CD4-positive, alpha-beta memory T cell (primary cell): ENCODE measurements at regions not wholly inside any gene's neighbourhood (a gene's known extent, or its start where the extent isn't known, plus 50 kb on each side); places are given as distances from the start of the nearest gene placed in this dataset.

Experiments
- CTCF ChIA-PET: fragments of 350-600 bp; sonication (Branson Sonifier 250); formaldehyde crosslinking; loops from one replicate; lab custom pipeline; 2021; ENCODE audit warnings: inconsistent platforms; ENCODE audit not compliant: partially characterized antibody; lab: Charles Lee
- POLR2A ChIA-PET: fragments of 350-600 bp; sonication (Branson Sonifier 250); formaldehyde crosslinking; loops from one replicate; lab custom pipeline; 2021; ENCODE audit not compliant: partially characterized antibody; lab: Charles Lee
- DNase-seq, 5 donors: peaks; one replicate each; pipeline versions ENCODE4 v3.0.0 to v3.0.0-alpha.2; 2020 to 2022; ENCODE audit warnings: mixed read lengths in 1 of 5
- H3K27ac ChIP-seq: one replicate; pipeline ENCODE4 v1.7.0; 2013; ENCODE audit warnings: low read depth, low read length
- H3K27me3 ChIP-seq: 2 replicates; pipeline ENCODE4 v1.7.0; 2013; ENCODE audit warnings: mild to moderate bottlenecking, low read length, moderate library complexity; ENCODE audit not compliant: insufficient read depth
- H3K36me3 ChIP-seq: 2 replicates; pipeline ENCODE4 v1.7.0; 2013; ENCODE audit warnings: mild to moderate bottlenecking, low read length, moderate library complexity; ENCODE audit not compliant: insufficient read depth
- H3K4me1 ChIP-seq: 2 replicates; pipeline ENCODE4 v1.7.0; 2013; ENCODE audit warnings: mild to moderate bottlenecking, low read length, moderate library complexity; ENCODE audit not compliant: insufficient read depth
- H3K4me3 ChIP-seq, 2 donors: one replicate each; pipeline ENCODE4 v1.7.0; 2013; ENCODE audit warnings: low read length in 2 of 2, mild to moderate bottlenecking in 1 of 2
- H3K9me3 ChIP-seq, 2 donors: one replicate each; pipeline ENCODE4 v1.7.0; 2013; ENCODE audit warnings: low read length in 2 of 2, control low read depth in 1 of 2; ENCODE audit not compliant: control insufficient read depth in 1 of 2
- H3K27ac Mint-ChIP-seq, 7 donors: one replicate each; pipeline ENCODE4 v1.8.0; 2020 to 2021; ENCODE audit warnings: mixed read lengths in 7 of 7, mild to moderate bottlenecking in 6 of 7, inconsistent platforms in 3 of 7, moderate library complexity in 3 of 7
- H3K27me3 Mint-ChIP-seq, 2 donors: one replicate each; pipeline ENCODE4 v1.8.0; 2020 to 2021; ENCODE audit warnings: mixed read lengths in 2 of 2
- H3K36me3 Mint-ChIP-seq, 2 donors: one replicate each; pipeline ENCODE4 v1.8.0; 2020 to 2021; ENCODE audit warnings: mixed read lengths in 2 of 2, inconsistent platforms in 1 of 2, mild to moderate bottlenecking in 1 of 2
- H3K4me1 Mint-ChIP-seq, 4 donors: one replicate each; pipeline ENCODE4 v1.8.0; 2020 to 2021; ENCODE audit warnings: mixed read lengths in 4 of 4, mild to moderate bottlenecking in 1 of 4
- H3K4me3 Mint-ChIP-seq, 8 donors: one replicate each; pipeline ENCODE4 v1.8.0; 2020 to 2021; ENCODE audit warnings: mixed read lengths in 8 of 8, mild to moderate bottlenecking in 7 of 8, moderate library complexity in 6 of 8, inconsistent platforms in 3 of 8
- H3K9me3 Mint-ChIP-seq, 8 donors: one replicate each; pipeline ENCODE4 v1.8.0; 2020 to 2021; ENCODE audit warnings: mixed read lengths in 8 of 8, mild to moderate bottlenecking in 5 of 8, inconsistent platforms in 3 of 8, moderate library complexity in 1 of 8
- intact Hi-C: fragments of 100-400 bp; cut with micrococcal nuclease; formaldehyde crosslinking; loops from one replicate; pipeline ENCODE4 v1.15.1; 2023

- Histone ChIP-seq H3K27ac (no peak overlapping the region), H3K36me3 (no peaks in the 10 kb centered on the region), H3K4me3 (no peak overlapping the region), H3K9me3 (no peaks in the 10 kb centered on the region), H3K4me1 (no peaks in the 10 kb centered on the region), H3K27me3 (no peaks in the 10 kb centered on the region)
- Mint-ChIP-seq H3K27ac (no peak overlapping the region), H3K27me3 (no peaks in the 10 kb centered on the region), H3K9me3 (peaks cover 0 to 4% (median 0%) of the 10 kb centered on the region in 8 donors), H3K36me3 (no peaks in the 10 kb centered on the region), H3K4me3 (no peak overlapping the region), H3K4me1 (no peaks in the 10 kb centered on the region)
- DNase-seq: no peak
- intact Hi-C loops: no loop called here
- ChIA-PET CTCF (no interaction called here), POLR2A (no interaction called here)
Observed at GRCh38 chr12:87612996-87613395, 416.2 kb downstream of the C12orf50 start.

- DNase-seq: no peak
- ChIA-PET CTCF (no interaction called here), POLR2A (no interaction called here)
- no peaks in the 10 kb centered on the region for H3K4me1 ChIP-seq
- Mint-ChIP-seq H3K27ac (no peak overlapping the region), H3K4me3 (no peak overlapping the region), H3K27me3 (no peaks in the 10 kb centered on the region), H3K4me1 (no peaks in the 10 kb centered on the region), H3K9me3 (peaks cover 0 to 10% (median 3%) of the 10 kb centered on the region in 8 donors), H3K36me3 (no peaks in the 10 kb centered on the region)
- H3K27me3 ChIP-seq: no peaks in the 10 kb centered on the region
- H3K9me3 ChIP-seq: no peaks in the 10 kb centered on the region
- H3K27ac ChIP-seq: no peak overlapping the region
- intact Hi-C loops: no loop called here
- no peak overlapping the region for H3K4me3 ChIP-seq
- no peaks in the 10 kb centered on the region for H3K36me3 ChIP-seq
Observed at GRCh38 chr12:87608321-87608720, 420.9 kb downstream of the C12orf50 start.

- intact Hi-C loops: no loop called here
- Histone ChIP-seq H3K27ac (no peak overlapping the region), H3K4me3 (no peak overlapping the region), H3K27me3 (no peaks in the 10 kb centered on the region), H3K9me3 (no peaks in the 10 kb centered on the region), H3K36me3 (no peaks in the 10 kb centered on the region), H3K4me1 (no peaks in the 10 kb centered on the region)
- no peaks in the 10 kb centered on the region for H3K4me1 Mint-ChIP-seq
- DNase-seq: no peak
- no peaks in the 10 kb centered on the region for H3K36me3 Mint-ChIP-seq
- H3K9me3 Mint-ChIP-seq: peaks cover 0 to 10% (median 3%) of the 10 kb centered on the region in 8 donors
- no peak overlapping the region for H3K4me3 Mint-ChIP-seq
- CTCF ChIA-PET: no interaction called here
- no peaks in the 10 kb centered on the region for H3K27me3 Mint-ChIP-seq
- no peak overlapping the region for H3K27ac Mint-ChIP-seq
- POLR2A ChIA-PET: no interaction called here
Observed at GRCh38 chr12:87603727-87604126, 425.5 kb downstream of the C12orf50 start.

- no peak overlapping the region for H3K27ac Mint-ChIP-seq
- ChIA-PET CTCF (no interaction called here), POLR2A (no interaction called here)
- no peaks in the 10 kb centered on the region for H3K9me3 ChIP-seq
- no peaks in the 10 kb centered on the region for H3K4me1 ChIP-seq
- no peaks in the 10 kb centered on the region for H3K27me3 Mint-ChIP-seq
- intact Hi-C loops: no loop called here
- no peaks in the 10 kb centered on the region for H3K36me3 Mint-ChIP-seq
- H3K27me3 ChIP-seq: no peaks in the 10 kb centered on the region
- no peak overlapping the region for H3K4me3 ChIP-seq
- H3K9me3 Mint-ChIP-seq: peaks cover 0 to 8% (median 3%) of the 10 kb centered on the region in 8 donors
- H3K4me3 Mint-ChIP-seq: no peak overlapping the region
- no peaks in the 10 kb centered on the region for H3K36me3 ChIP-seq
- DNase-seq: no peak
- no peaks in the 10 kb centered on the region for H3K4me1 Mint-ChIP-seq
- no peak overlapping the region for H3K27ac ChIP-seq
Observed at GRCh38 chr12:87599459-87599858, 429.7 kb downstream of the C12orf50 start.

- ChIA-PET CTCF (no interaction called here), POLR2A (no interaction called here)
- Mint-ChIP-seq H3K9me3 (peaks cover 0 to 4% (median 1%) of the 10 kb centered on the region in 8 donors), H3K4me1 (no peaks in the 10 kb centered on the region), H3K27me3 (no peaks in the 10 kb centered on the region), H3K36me3 (no peaks in the 10 kb centered on the region), H3K4me3 (no peak overlapping the region), H3K27ac (no peak overlapping the region)
- H3K36me3 ChIP-seq: no peaks in the 10 kb centered on the region
- H3K27me3 ChIP-seq: no peaks in the 10 kb centered on the region
- H3K27ac ChIP-seq: no peak overlapping the region
- H3K4me3 ChIP-seq: no peak overlapping the region
- H3K4me1 ChIP-seq: no peaks in the 10 kb centered on the region
- intact Hi-C loops: no loop called here
- no peak for DNase-seq
- no peaks in the 10 kb centered on the region for H3K9me3 ChIP-seq
Observed at GRCh38 chr12:87597114-87597513, 432.1 kb downstream of the C12orf50 start.

GRCh38 chr12:87596636-87597035 is 432.6 kb downstream of the C12orf50 start:
- Histone ChIP-seq H3K27me3 (no peaks in the 10 kb centered on the region), H3K27ac (no peak overlapping the region), H3K9me3 (no peaks in the 10 kb centered on the region), H3K4me1 (no peaks in the 10 kb centered on the region), H3K36me3 (no peaks in the 10 kb centered on the region), H3K4me3 (no peak overlapping the region)
- DNase-seq: no peak
- H3K36me3 Mint-ChIP-seq: no peaks in the 10 kb centered on the region
- no peaks in the 10 kb centered on the region for H3K27me3 Mint-ChIP-seq
- H3K4me1 Mint-ChIP-seq: no peaks in the 10 kb centered on the region
- peaks cover 0 to 4% (median 1%) of the 10 kb centered on the region in 8 donors for H3K9me3 Mint-ChIP-seq
- no peak overlapping the region for H3K4me3 Mint-ChIP-seq
- H3K27ac Mint-ChIP-seq: no peak overlapping the region
- ChIA-PET CTCF (no interaction called here), POLR2A (no interaction called here)
- intact Hi-C loops: no loop called here

- Mint-ChIP-seq H3K36me3 (no peaks in the 10 kb centered on the region), H3K4me3 (no peak overlapping the region), H3K27me3 (no peaks in the 10 kb centered on the region), H3K4me1 (no peaks in the 10 kb centered on the region), H3K9me3 (peaks cover 0 to 8% (median 2%) of the 10 kb centered on the region in 8 donors), H3K27ac (no peak overlapping the region)
- Histone ChIP-seq H3K27ac (no peak overlapping the region), H3K36me3 (no peaks in the 10 kb centered on the region), H3K27me3 (no peaks in the 10 kb centered on the region), H3K4me1 (no peaks in the 10 kb centered on the region), H3K9me3 (no peaks in the 10 kb centered on the region), H3K4me3 (no peak overlapping the region)
- ChIA-PET CTCF (no interaction called here), POLR2A (no interaction called here)
- no peak for DNase-seq
- intact Hi-C loops: no loop called here
Observed at GRCh38 chr12:87596134-87596533, 433.1 kb downstream of the C12orf50 start.
